Common myeloid progenitor, CD34-positive (primary cell): ENCODE measurements at regions not wholly inside any gene's neighbourhood (a gene's known extent, or its start where the extent isn't known, plus 50 kb on each side); places are given as distances from the start of the nearest gene placed in this dataset.
A peak's percentile ranks its signal among the peaks of the same experiment; 100 is the strongest.

ENCODE experiments used
- CTCF ChIA-PET: fragments of 350-600 bp; sonication (Branson Sonifier 250); formaldehyde crosslinking; loops from one replicate; lab custom pipeline; 2021; ENCODE audit warnings: antibody characterized with exemption; lab: Charles Lee
- POLR2A ChIA-PET: fragments of 350-600 bp; sonication (Branson Sonifier 250); formaldehyde crosslinking; loops from one replicate; lab custom pipeline; 2021; ENCODE audit warnings: antibody characterized with exemption; lab: Charles Lee
- DNase-seq, 3 donors: peaks; one replicate each; pipeline versions ENCODE4 v3.0.0 to v3.0.0-alpha.2; 2013
- H3K27ac ChIP-seq, 2 experiments: 1 replicate in 1 of 2; 2 replicates in 1 of 2; pipeline ENCODE4 v1.7.0; 2013; ENCODE audit warnings: inconsistent platforms in 2 of 2, low read length in 2 of 2, mild to moderate bottlenecking in 2 of 2, low read depth in 1 of 2, moderate library complexity in 1 of 2; ENCODE audit not compliant: severe bottlenecking in 2 of 2, insufficient read depth in 1 of 2, poor library complexity in 1 of 2
- H3K27me3 ChIP-seq, 5 experiments: replicated peaks in 2 of 5; 1 replicate in 3 of 5; 2 replicates in 2 of 5; pipeline versions ENCODE4 v1.6.1 to v1.7.0; 2013; ENCODE audit warnings: low read length in 4 of 5, mild to moderate bottlenecking in 2 of 5, moderate library complexity in 2 of 5, inconsistent platforms in 1 of 5; ENCODE audit not compliant: insufficient read depth in 5 of 5, control insufficient read depth in 4 of 5
- H3K36me3 ChIP-seq, 4 experiments: 1 replicate in 2 of 4; 2 replicates in 2 of 4; pipeline versions ENCODE4 v1.6.1 to v1.7.0; 2013; ENCODE audit warnings: low read length in 3 of 4, control low read depth in 1 of 4, mild to moderate bottlenecking in 1 of 4; ENCODE audit not compliant: control insufficient read depth in 4 of 4, insufficient read depth in 4 of 4
- H3K4me1 ChIP-seq, 4 experiments: 1 replicate in 3 of 4; 2 replicates in 1 of 4; pipeline versions ENCODE4 v1.6.1 to v1.7.1; 2013; ENCODE audit warnings: low read length in 3 of 4, mild to moderate bottlenecking in 3 of 4, control low read depth in 1 of 4, inconsistent platforms in 1 of 4, moderate library complexity in 1 of 4; ENCODE audit not compliant: control insufficient read depth in 4 of 4, insufficient read depth in 4 of 4; ENCODE audit errors: control extremely low read depth in 1 of 4
- H3K4me3 ChIP-seq, 7 experiments: 1 replicate in 4 of 7; 2 replicates in 3 of 7; pipeline versions ENCODE4 v1.5.1 to v1.7.0; 2013; ENCODE audit warnings: mild to moderate bottlenecking in 7 of 7, low read length in 6 of 7, moderate library complexity in 6 of 7, inconsistent platforms in 2 of 7, low read depth in 2 of 7, control low read depth in 1 of 7; ENCODE audit not compliant: insufficient read depth in 4 of 7, control insufficient read depth in 1 of 7; ENCODE audit errors: extremely low read depth in 1 of 7
- H3K9me3 ChIP-seq, 5 experiments: 1 replicate in 4 of 5; 2 replicates in 1 of 5; pipeline versions ENCODE4 v1.6.1 to v1.7.1; 2013; ENCODE audit warnings: low read length in 4 of 5, mild to moderate bottlenecking in 2 of 5, inconsistent platforms in 1 of 5, low read depth in 1 of 5, moderate library complexity in 1 of 5; ENCODE audit not compliant: control insufficient read depth in 4 of 5, insufficient read depth in 2 of 5; ENCODE audit errors: control extremely low read depth in 1 of 5
- WGBS: methylation state at CpG from one replicate; pipeline ENCODE4 v1.1.5; 2013; ENCODE audit not compliant: insufficient coverage; 5-methylcytosine and 5-hydroxymethylcytosine counted together

- Histone ChIP-seq H3K36me3 (no peaks in the 10 kb centered on the region), H3K27ac (no peak overlapping the region), H3K4me1 (no peaks in the 10 kb centered on the region), H3K9me3 (peaks cover 4 to 25% (median 10%) of the 10 kb centered on the region in 5 experiments), H3K4me3 (no peak overlapping the region), H3K27me3 (no peaks in the 10 kb centered on the region)
- no CpG with 5 or more reads among the region's 1 CpG for WGBS
- POLR2A ChIA-PET = no interaction called here
- CTCF ChIA-PET = no interaction called here
- peak in 1 of 3 donors; percentile 10 for DNase-seq
Observed at GRCh38 chr15:98476559-98476958, 171.8 kb upstream of the IGF1R start.

- POLR2A ChIA-PET = no interaction called here
- H3K36me3 ChIP-seq = no peaks in the 10 kb centered on the region
- DNase-seq = no peak
- no peak overlapping the region for H3K27ac ChIP-seq
- H3K27me3 ChIP-seq = peaks cover 0 to 2% (median 0%) of the 10 kb centered on the region in 5 experiments
- H3K9me3 ChIP-seq = peaks cover 3 to 30% (median 6%) of the 10 kb centered on the region in 5 experiments
- H3K4me3 ChIP-seq = no peak overlapping the region
- 90% methylated on average over 6 of the region's 11 CpGs for WGBS
- H3K4me1 ChIP-seq = no peaks in the 10 kb centered on the region
- CTCF ChIA-PET = interaction anchor here (1.2 to 1.6 kb wide), 2 partner anchors 33 to 38 kb away, joined by 3 to 4 read pairs; no protein-coding TSS in a partner anchor
Observed at GRCh38 chr15:98480844-98481243, 167.5 kb upstream of the IGF1R start.

DNA sequence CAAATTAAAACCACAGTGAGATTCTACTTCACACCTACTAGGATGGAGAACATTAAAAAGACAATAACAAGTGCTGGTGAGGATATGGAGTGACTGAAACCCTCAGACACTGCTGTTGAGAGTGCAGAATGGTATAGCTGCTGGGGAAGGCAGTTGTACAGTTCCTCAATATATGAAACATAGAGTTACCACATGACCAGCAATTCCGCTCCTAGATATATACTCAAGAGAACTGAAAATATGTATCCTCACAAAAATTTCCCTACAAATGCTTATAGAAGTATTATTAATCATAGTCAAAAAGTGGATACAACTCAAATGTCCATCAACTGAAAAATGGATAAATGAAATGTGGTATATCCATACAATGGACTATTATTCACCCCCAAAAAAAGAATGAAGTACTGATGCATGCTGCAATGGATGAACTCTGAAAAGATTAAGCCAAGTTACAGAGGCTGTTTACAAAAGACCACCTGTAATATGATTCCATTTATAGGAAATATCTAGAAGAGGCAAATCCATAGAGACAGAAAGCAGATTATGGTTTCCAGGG, 164.7 kb upstream of the IGF1R start:
- WGBS = no CpG with 5 or more reads among the region's 1 CpG
- ChIA-PET CTCF (interaction anchor here (1.1 kb wide), 1 partner anchor 10 kb away, joined by 3 read pairs; no protein-coding TSS in a partner anchor), POLR2A (no interaction called here)
- peaks cover 0 to 3% (median 0%) of the 10 kb centered on the region in 5 experiments for H3K27me3 ChIP-seq
- no peaks in the 10 kb centered on the region for H3K4me1 ChIP-seq
- H3K9me3 ChIP-seq = peaks cover 0 to 19% (median 3%) of the 10 kb centered on the region in 5 experiments
- no peaks in the 10 kb centered on the region for H3K36me3 ChIP-seq
- DNase-seq = no peak
- H3K4me3 ChIP-seq = no peak overlapping the region
- H3K27ac ChIP-seq = no peak overlapping the region

GRCh38 chr15:98484914-98485313, 163.4 kb upstream of the IGF1R start:
- H3K27ac ChIP-seq = no peak overlapping the region
- no peak for DNase-seq
- no peak overlapping the region for H3K4me3 ChIP-seq
- H3K9me3 ChIP-seq = peaks cover 0 to 19% (median 3%) of the 10 kb centered on the region in 5 experiments
- 60% methylated on average over 1 of the region's 1 CpG for WGBS
- H3K4me1 ChIP-seq = no peaks in the 10 kb centered on the region
- H3K36me3 ChIP-seq = no peaks in the 10 kb centered on the region
- CTCF ChIA-PET = no interaction called here
- POLR2A ChIA-PET = interaction anchor here (0.5 kb wide), 1 partner anchor 239 kb away, joined by 5 read pairs; no protein-coding TSS in a partner anchor
- H3K27me3 ChIP-seq = peaks cover 0 to 3% (median 0%) of the 10 kb centered on the region in 5 experiments

DNA sequence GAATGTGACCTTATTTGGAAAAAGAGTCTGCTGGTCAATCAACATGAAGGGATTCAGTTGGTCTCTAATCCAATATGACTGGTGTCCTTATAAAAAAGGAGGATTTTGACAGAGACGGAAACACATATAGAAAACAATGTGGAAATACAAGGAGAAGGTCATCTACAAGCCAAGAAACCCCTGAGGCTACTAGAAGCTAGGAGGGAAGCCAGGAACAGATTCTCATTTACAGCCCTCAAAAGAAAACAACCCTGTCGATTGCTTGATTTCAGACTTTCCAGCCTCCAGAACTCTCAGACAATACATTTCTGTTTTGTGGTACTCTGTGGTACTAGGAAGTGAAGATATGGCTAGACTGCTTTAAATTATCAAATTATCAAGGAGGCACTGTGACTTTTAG, 162.9 kb upstream of the IGF1R start:
- Histone ChIP-seq H3K4me3 (no peak overlapping the region), H3K36me3 (no peaks in the 10 kb centered on the region), H3K4me1 (no peaks in the 10 kb centered on the region), H3K9me3 (peaks cover 0 to 19% (median 3%) of the 10 kb centered on the region in 5 experiments), H3K27me3 (peaks cover 0 to 3% (median 0%) of the 10 kb centered on the region in 5 experiments), H3K27ac (no peak overlapping the region)
- DNase-seq = no peak
- CTCF ChIA-PET = no interaction called here
- POLR2A ChIA-PET = no interaction called here
- WGBS = 100% methylated on average over 1 of the region's 2 CpGs

- ChIA-PET POLR2A (no interaction called here), CTCF (interaction anchor here (0.6 to 0.8 kb wide), 2 partner anchors 10 to 525 kb away, joined by 3 read pairs; no protein-coding TSS in a partner anchor)
- no peaks in the 10 kb centered on the region for H3K27me3 ChIP-seq
- WGBS = 86% methylated on average over 2 of the region's 5 CpGs
- H3K9me3 ChIP-seq = peaks cover 0 to 9% (median 2%) of the 10 kb centered on the region in 5 experiments
- no peak for DNase-seq
- H3K36me3 ChIP-seq = no peaks in the 10 kb centered on the region
- no peak overlapping the region for H3K4me3 ChIP-seq
- no peaks in the 10 kb centered on the region for H3K4me1 ChIP-seq
- H3K27ac ChIP-seq = no peak overlapping the region
Observed at GRCh38 chr15:98493966-98494511, 154.3 kb upstream of the IGF1R start.

DNA sequence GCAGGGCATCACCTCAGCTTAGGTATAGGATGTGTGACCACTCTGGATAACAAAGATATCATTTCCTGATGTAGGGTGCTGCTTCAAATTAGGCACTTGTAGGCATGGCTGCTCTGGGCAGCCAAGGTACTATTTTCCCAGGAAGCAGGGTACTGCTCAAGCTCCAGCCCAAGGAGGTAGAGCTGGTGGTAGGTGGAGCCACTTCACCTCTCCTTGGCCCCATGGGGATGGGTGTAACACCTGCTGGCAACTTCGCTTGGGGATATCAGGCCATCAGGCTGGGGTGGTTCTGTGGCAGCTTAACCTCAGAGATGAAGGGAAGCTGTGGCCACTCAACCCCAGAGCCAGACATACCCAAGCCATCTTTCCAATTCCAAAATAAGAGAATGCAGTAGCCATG, 147.1 kb upstream of the IGF1R start:
- DNase-seq = peak in 2 of 3 donors; percentile 19 to 27
- WGBS = no CpG with 5 or more reads among the region's 1 CpG
- no peaks in the 10 kb centered on the region for H3K27me3 ChIP-seq
- peaks cover 9 to 30% (median 28%) of the 10 kb centered on the region in 4 experiments for H3K4me1 ChIP-seq
- ChIA-PET POLR2A (no interaction called here), CTCF (interaction anchor here (0.7 to 1.5 kb wide), 6 partner anchors 10 to 323 kb away, joined by 3 to 6 read pairs (median 4); no protein-coding TSS in a partner anchor)
- H3K36me3 ChIP-seq = no peaks in the 10 kb centered on the region
- no peak overlapping the region for H3K27ac ChIP-seq
- no peak overlapping the region for H3K4me3 ChIP-seq
- H3K9me3 ChIP-seq = peaks cover 0 to 11% (median 1%) of the 10 kb centered on the region in 5 experiments
